Uterus (tissue), 3 donors: ENCODE measurements at regions not wholly inside any gene's neighbourhood (a gene's known extent, or its start where the extent isn't known, plus 50 kb on each side); places are given as distances from the start of the nearest gene placed in this dataset.

Experiments
- DNase-seq, 2 donors: peaks; one replicate each; pipeline ENCODE4 v3.0.0-alpha.2; 2019 to 2020
- H3K27ac ChIP-seq, 2 donors: fragments of 200-600 bp; sonication (generic); 1 replicate in 1 of 2; 2 replicates in 1 of 2; pipeline ENCODE4 v1.5.1; 2016 to 2018
- H3K27me3 ChIP-seq, 2 donors: fragments of 200-600 bp; sonication (generic); one replicate each; pipeline ENCODE4 v1.5.1; 2018 to 2019; ENCODE audit warnings: control low read depth in 1 of 2
- H3K36me3 ChIP-seq, 2 donors: fragments of 200-600 bp; sonication (generic); one replicate each; pipeline ENCODE4 v1.5.1; 2019; ENCODE audit warnings: control low read depth in 1 of 2
- H3K4me1 ChIP-seq, 2 donors: fragments of 200-600 bp; sonication (generic); one replicate each; pipeline ENCODE4 v1.5.1; 2018 to 2019; ENCODE audit warnings: control low read depth in 1 of 2
- H3K4me3 ChIP-seq, 2 donors: fragments of 200-600 bp; sonication (generic); 1 replicate in 1 of 2; 2 replicates in 1 of 2; pipeline ENCODE4 v1.5.1; 2018 to 2019; ENCODE audit warnings: mild to moderate bottlenecking in 1 of 2
- H3K9me3 ChIP-seq, 2 donors: fragments of 200-600 bp; sonication (generic); one replicate each; pipeline ENCODE4 v1.5.1; 2019; ENCODE audit warnings: control low read depth in 1 of 2
- CTCF ChIP-seq, 4 experiments: fragments of 200-600 bp in 2 of 4; fragments of 450-650 bp in 2 of 4; sonication (generic) in 2 of 4; IDR thresholded peaks; one replicate each; pipeline ENCODE4 v1.5.1; 2016 to 2019; ENCODE audit warnings: antibody characterized with exemption in 4 of 4, mild to moderate bottlenecking in 2 of 4, moderate library complexity in 1 of 4
- POLR2A ChIP-seq, 2 donors: fragments of 450-650 bp; IDR thresholded peaks; one replicate each; pipeline ENCODE4 v1.6.1; 2016; ENCODE audit warnings: antibody characterized with exemption in 2 of 2, mild to moderate bottlenecking in 1 of 2, moderate library complexity in 1 of 2
- intact Hi-C: fragments of 100-400 bp; cut with DNase I; formaldehyde crosslinking; loops from one replicate; pipeline ENCODE4 v1.15.1; 2023; ENCODE audit warnings: low total_unique reads
- donor health status: DM: yes; HTN: yes; CAD: no.

GRCh38 chr15:69744391-69745162 is 292.0 kb downstream of the RPLP1 start:
- no peak for DNase-seq
- Histone ChIP-seq H3K36me3 (no peaks in the 10 kb centered on the region), H3K9me3 (no peaks in the 10 kb centered on the region), H3K4me1 (no peaks in the 10 kb centered on the region), H3K27me3 (no peaks in the 10 kb centered on the region), H3K4me3 (no peak overlapping the region), H3K27ac (no peak overlapping the region)
- intact Hi-C loops = no loop called here
- TF ChIP-seq CTCF (IDR thresholded peaks at IDR 0.05) = no peak
- no peak for TF ChIP-seq POLR2A (IDR thresholded peaks at IDR 0.05)

- Histone ChIP-seq H3K27ac (no peak overlapping the region), H3K4me1 (no peaks in the 10 kb centered on the region), H3K4me3 (no peak overlapping the region), H3K36me3 (no peaks in the 10 kb centered on the region), H3K9me3 (no peaks in the 10 kb centered on the region), H3K27me3 (no peaks in the 10 kb centered on the region)
- no peak for DNase-seq
- TF ChIP-seq CTCF (IDR thresholded peaks at IDR 0.05) (no peak), POLR2A (IDR thresholded peaks at IDR 0.05) (no peak)
- intact Hi-C loops = no loop called here
These were observed 294.6 kb downstream of the RPLP1 start for GRCh38 chr15:69747193-69747592.

GRCh38 chr15:69748131-69748530 is 295.5 kb downstream of the RPLP1 start:
- H3K4me3 ChIP-seq = no peak overlapping the region
- intact Hi-C loops = no loop called here

GRCh38 chr15:69748576-69749185 is 296.1 kb downstream of the RPLP1 start:
- DNase-seq = no peak
- H3K36me3 ChIP-seq = no peaks in the 10 kb centered on the region
- H3K4me3 ChIP-seq = no peak overlapping the region
- intact Hi-C loops = no loop called here
- no peak for TF ChIP-seq POLR2A (IDR thresholded peaks at IDR 0.05)
- TF ChIP-seq CTCF (IDR thresholded peaks at IDR 0.05) = no peak
- H3K9me3 ChIP-seq = no peaks in the 10 kb centered on the region
- no peaks in the 10 kb centered on the region for H3K27me3 ChIP-seq
- no peak overlapping the region for H3K27ac ChIP-seq
- H3K4me1 ChIP-seq = no peaks in the 10 kb centered on the region

More at GRCh38 chr15:69748131-69748530, 295.5 kb downstream of the RPLP1 start:
- no peak for TF ChIP-seq POLR2A (IDR thresholded peaks at IDR 0.05)
- no peak for TF ChIP-seq CTCF (IDR thresholded peaks at IDR 0.05)
- H3K27ac ChIP-seq = no peak overlapping the region
- no peaks in the 10 kb centered on the region for H3K9me3 ChIP-seq
- no peak for DNase-seq
- H3K27me3 ChIP-seq = no peaks in the 10 kb centered on the region
- no peaks in the 10 kb centered on the region for H3K4me1 ChIP-seq
- no peaks in the 10 kb centered on the region for H3K36me3 ChIP-seq

GRCh38 chr15:69749274-69749673 is 296.7 kb downstream of the RPLP1 start:
- Histone ChIP-seq H3K27ac (no peak overlapping the region), H3K4me1 (no peaks in the 10 kb centered on the region), H3K27me3 (no peaks in the 10 kb centered on the region), H3K36me3 (no peaks in the 10 kb centered on the region), H3K9me3 (no peaks in the 10 kb centered on the region), H3K4me3 (no peak overlapping the region)
- no peak for DNase-seq
- TF ChIP-seq POLR2A (IDR thresholded peaks at IDR 0.05) = no peak
- TF ChIP-seq CTCF (IDR thresholded peaks at IDR 0.05) = no peak
- intact Hi-C loops = no loop called here
